Testis (tissue), 2 donors: ENCODE measurements at regions not wholly inside any gene's neighbourhood (a gene's known extent, or its start where the extent isn't known, plus 50 kb on each side); places are given as distances from the start of the nearest gene placed in this dataset.

ENCODE experiments used
- CTCF ChIP-seq, 3 experiments: fragments of 450-650 bp in 2 of 3; fragments of 200-600 bp in 1 of 3; sonication (generic) in 1 of 3; IDR thresholded peaks; one replicate each; pipeline ENCODE4 v1.5.1; 2016 to 2019; ENCODE audit warnings: antibody characterized with exemption in 3 of 3, mild to moderate bottlenecking in 2 of 3, moderate library complexity in 1 of 3
- POLR2A ChIP-seq: fragments of 450-650 bp; IDR thresholded peaks from one replicate; pipeline ENCODE4 v1.6.1; 2017; ENCODE audit warnings: antibody characterized with exemption, mild to moderate bottlenecking, moderate library complexity

- TF ChIP-seq POLR2A, result no peak
- TF ChIP-seq CTCF (IDR thresholded peaks at IDR 0.05), result no peak
These were observed 145.6 kb upstream of the SEMA3C start for GRCh38 chr7:81064426-81064825.
